ENCODE measurements at regions not wholly inside any gene's neighbourhood (a gene's known extent, or its start where the extent isn't known, plus 50 kb on each side); places are given as distances from the start of the nearest gene placed in this dataset.

DNA sequence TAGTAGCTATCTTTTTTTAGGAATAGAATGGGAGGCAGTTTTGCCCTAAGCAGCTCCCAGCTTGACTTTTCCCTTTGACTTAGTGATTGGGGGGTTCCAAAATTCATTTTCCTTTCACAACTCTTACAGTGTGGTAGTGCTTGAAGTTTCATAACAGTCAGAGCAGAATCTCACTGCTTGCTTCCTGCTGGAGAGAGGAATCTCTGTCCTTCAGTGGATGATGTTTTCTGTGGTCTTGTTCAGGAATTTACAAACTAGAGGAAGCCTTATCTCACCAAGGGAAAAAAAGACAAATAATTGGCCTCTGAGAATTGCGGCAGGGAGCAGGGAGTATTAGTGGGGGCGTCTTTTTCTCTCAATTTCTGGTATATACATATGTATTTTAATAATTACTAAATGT, 326.6 kb upstream of the C2CD4B start:
- TF ChIP-seq, protein P1, sequence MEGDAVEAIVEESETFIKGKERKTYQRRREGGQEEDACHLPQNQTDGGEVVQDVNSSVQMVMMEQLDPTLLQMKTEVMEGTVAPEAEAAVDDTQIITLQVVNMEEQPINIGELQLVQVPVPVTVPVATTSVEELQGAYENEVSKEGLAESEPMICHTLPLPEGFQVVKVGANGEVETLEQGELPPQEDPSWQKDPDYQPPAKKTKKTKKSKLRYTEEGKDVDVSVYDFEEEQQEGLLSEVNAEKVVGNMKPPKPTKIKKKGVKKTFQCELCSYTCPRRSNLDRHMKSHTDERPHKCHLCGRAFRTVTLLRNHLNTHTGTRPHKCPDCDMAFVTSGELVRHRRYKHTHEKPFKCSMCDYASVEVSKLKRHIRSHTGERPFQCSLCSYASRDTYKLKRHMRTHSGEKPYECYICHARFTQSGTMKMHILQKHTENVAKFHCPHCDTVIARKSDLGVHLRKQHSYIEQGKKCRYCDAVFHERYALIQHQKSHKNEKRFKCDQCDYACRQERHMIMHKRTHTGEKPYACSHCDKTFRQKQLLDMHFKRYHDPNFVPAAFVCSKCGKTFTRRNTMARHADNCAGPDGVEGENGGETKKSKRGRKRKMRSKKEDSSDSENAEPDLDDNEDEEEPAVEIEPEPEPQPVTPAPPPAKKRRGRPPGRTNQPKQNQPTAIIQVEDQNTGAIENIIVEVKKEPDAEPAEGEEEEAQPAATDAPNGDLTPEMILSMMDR (optimal IDR thresholded peaks at IDR 0.05 in 1 of 3, IDR thresholded peaks at IDR 0.05 in 1 of 3, conservative IDR thresholded peaks at IDR 0.05 in 1 of 3; ENCODE audit: extremely low read depth in 1 of 3, insufficient read depth in 2 of 3, low read length in 3 of 3): no peak
- TF ChIP-seq EZH2 (IDR thresholded peaks at IDR 0.05; ENCODE audit: low read length): no peak

All from keratinocyte (primary cell).